ENCODE measurements at regions not wholly inside any gene's neighbourhood (a gene's known extent, or its start where the extent isn't known, plus 50 kb on each side); places are given as distances from the start of the nearest gene placed in this dataset.

DNA sequence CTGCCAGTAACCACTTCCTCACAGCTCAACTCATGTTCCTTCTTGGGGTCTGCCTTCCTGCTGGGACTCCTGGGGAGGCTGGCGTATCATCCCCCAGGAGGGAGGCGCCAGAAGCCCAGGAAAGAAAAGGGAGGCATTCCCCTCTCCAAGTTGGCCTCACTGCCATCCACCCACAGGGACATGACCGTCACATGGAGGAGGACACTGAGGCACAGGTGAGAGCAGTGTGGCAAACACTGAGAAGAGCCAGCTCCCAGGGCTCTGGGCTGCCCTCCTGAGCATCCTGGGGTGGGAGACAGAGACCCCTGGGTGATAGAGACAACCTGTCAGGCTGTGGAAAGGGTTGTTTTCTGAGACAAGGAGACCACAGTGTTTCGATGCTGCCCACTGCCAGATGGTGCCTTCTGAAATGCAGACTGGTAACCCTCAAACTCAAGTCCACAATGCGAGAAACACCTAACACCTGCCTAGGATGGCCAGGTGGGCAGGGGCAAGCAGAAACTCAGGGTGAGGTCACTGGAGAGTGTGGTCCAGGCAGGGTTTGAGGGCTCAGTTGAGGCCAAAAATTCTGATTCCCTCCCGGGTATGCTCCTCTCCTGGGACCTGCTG is 1722.1 kb downstream of the TP53TG3F start:
- TF ChIP-seq, protein P1, sequence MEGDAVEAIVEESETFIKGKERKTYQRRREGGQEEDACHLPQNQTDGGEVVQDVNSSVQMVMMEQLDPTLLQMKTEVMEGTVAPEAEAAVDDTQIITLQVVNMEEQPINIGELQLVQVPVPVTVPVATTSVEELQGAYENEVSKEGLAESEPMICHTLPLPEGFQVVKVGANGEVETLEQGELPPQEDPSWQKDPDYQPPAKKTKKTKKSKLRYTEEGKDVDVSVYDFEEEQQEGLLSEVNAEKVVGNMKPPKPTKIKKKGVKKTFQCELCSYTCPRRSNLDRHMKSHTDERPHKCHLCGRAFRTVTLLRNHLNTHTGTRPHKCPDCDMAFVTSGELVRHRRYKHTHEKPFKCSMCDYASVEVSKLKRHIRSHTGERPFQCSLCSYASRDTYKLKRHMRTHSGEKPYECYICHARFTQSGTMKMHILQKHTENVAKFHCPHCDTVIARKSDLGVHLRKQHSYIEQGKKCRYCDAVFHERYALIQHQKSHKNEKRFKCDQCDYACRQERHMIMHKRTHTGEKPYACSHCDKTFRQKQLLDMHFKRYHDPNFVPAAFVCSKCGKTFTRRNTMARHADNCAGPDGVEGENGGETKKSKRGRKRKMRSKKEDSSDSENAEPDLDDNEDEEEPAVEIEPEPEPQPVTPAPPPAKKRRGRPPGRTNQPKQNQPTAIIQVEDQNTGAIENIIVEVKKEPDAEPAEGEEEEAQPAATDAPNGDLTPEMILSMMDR (IDR thresholded peaks at IDR 0.05), result no peak
- Histone ChIP-seq H3K4me3 (no peak overlapping the region), H3K27me3 (replicated peaks; ENCODE audit: insufficient read depth) (no peaks in the 10 kb centered on the region), H3K4me1 (ENCODE audit: control insufficient read depth in 1 of 2, low read depth in 2 of 2) (no peaks in the 10 kb centered on the region), H3K27ac (no peak overlapping the region), H3K36me3 (no peaks in the 10 kb centered on the region), H3K9me3 (no peaks in the 10 kb centered on the region)
- DNase-seq (ENCODE audit: low spot score) (no peak), ATAC-seq (ENCODE audit: insufficient number of reproducible peaks, low FRiP score, low read depth) (no peak)

DNA sequence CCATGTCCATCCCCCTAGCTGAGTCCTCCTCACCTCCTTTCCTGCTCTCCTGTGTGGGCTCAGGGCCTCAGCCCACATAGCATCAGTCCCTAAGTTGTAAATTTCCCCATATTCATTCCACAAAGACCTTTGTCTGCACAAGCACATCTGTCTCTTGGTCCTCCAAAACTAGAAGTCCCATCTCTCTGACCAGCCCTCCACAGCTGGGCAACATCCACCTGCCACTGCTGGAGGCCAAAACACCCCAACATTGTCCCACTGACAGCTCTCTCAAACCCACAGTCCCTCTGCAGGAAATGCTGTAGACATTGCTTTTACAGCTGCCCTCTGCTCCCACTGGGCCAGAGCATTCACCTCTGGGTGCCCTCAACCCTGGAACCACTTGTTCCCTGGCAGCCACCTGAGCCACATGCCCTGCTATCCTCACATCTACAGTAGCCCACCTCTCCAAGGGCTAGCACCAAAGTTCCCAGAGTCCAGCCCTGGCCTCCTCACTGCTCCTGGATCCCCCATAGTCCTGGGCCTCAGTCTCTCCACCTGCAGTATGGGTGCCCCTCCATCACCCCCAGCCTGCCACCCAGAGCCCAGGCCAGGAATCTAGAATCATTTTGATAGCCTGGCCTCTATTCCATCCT is 1722.7 kb downstream of the TP53TG3F start:
- Histone ChIP-seq H3K27ac (no peak overlapping the region), H3K36me3 (no peaks in the 10 kb centered on the region), H3K4me3 (no peak overlapping the region), H3K9me3 (no peaks in the 10 kb centered on the region), H3K4me1 (ENCODE audit: control insufficient read depth in 1 of 2, low read depth in 2 of 2) (no peaks in the 10 kb centered on the region), H3K27me3 (replicated peaks; ENCODE audit: insufficient read depth) (no peaks in the 10 kb centered on the region)
- ATAC-seq (ENCODE audit: insufficient number of reproducible peaks, low FRiP score, low read depth), result no peak
- DNase-seq (ENCODE audit: low spot score), result no peak
- TF ChIP-seq, protein P1 (IDR thresholded peaks at IDR 0.05), result no peak

DNA sequence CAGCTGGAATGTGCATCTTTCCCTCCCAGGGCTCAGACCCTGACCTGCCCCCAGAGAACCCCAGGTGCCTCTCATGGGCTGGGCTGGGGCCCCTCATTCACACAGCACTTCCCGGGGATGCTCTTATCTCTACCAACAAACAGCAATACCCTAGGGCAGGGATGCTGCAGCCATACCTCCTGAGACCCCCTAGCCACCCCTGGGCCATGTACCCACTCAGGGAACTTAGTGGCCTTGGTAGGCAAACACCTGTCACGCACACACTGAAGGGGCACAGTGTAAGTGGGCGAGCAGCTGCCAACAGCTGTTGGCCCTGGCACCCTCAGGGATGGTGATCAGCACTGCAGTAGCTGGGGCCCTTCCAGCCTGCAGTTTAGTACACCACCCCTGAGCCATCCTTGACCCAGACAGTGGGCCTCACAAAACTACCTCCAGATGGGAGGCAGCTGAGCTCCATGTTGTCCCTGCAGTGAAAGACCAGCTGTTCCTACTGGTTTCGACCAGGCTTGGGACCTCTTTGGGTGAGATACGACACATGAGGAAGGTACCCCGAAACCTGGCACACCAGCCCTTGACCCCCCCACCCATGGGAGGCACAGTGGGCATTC is 1723.6 kb downstream of the TP53TG3F start:
- Histone ChIP-seq H3K36me3 (no peaks in the 10 kb centered on the region), H3K4me1 (ENCODE audit: control insufficient read depth in 1 of 2, low read depth in 2 of 2) (no peaks in the 10 kb centered on the region), H3K9me3 (no peaks in the 10 kb centered on the region), H3K27me3 (replicated peaks; ENCODE audit: insufficient read depth) (no peaks in the 10 kb centered on the region), H3K4me3 (no peak overlapping the region), H3K27ac (no peak overlapping the region)
- DNase-seq (ENCODE audit: low spot score), result no peak
- ATAC-seq (ENCODE audit: insufficient number of reproducible peaks, low FRiP score, low read depth), result no peak
- TF ChIP-seq, protein P1 (IDR thresholded peaks at IDR 0.05), result no peak

DNA sequence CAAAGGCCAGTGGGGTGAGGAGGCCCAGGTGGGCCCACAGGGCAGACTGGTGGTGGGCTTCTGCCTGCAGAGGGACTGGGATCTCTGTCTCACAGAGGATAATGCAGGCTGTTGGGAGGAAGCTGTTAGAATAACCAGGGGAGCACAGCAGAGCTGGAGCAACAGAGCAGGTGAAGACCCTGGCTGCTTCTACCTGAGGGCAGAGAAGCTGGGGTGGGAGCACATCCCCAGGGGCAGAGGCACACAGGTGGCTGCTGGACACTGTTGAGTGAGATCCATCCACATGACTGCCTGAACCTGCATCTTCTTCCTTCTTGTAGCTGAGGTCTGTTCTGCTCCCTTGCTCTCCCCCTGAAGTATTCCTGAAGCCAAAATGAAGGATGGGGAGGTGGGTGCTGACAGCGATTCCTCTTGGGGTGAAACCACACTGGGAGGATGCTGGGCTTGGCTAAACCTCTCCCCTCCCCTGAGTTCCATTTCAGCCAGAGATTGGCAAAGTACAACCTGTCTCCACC is 1725.0 kb downstream of the TP53TG3F start:
- TF ChIP-seq, protein P1 (IDR thresholded peaks at IDR 0.05), result no peak
- DNase-seq (ENCODE audit: low spot score), result no peak
- H3K9me3 ChIP-seq, result no peaks in the 10 kb centered on the region
- H3K4me3 ChIP-seq, result no peak overlapping the region
- H3K4me1 ChIP-seq (ENCODE audit: control insufficient read depth in 1 of 2, low read depth in 2 of 2), result no peaks in the 10 kb centered on the region
- no peaks in the 10 kb centered on the region for H3K27me3 ChIP-seq (replicated peaks; ENCODE audit: insufficient read depth)
- no peaks in the 10 kb centered on the region for H3K36me3 ChIP-seq
- no peak overlapping the region for H3K27ac ChIP-seq
- ATAC-seq (ENCODE audit: insufficient number of reproducible peaks, low FRiP score, low read depth), result no peak

DNA sequence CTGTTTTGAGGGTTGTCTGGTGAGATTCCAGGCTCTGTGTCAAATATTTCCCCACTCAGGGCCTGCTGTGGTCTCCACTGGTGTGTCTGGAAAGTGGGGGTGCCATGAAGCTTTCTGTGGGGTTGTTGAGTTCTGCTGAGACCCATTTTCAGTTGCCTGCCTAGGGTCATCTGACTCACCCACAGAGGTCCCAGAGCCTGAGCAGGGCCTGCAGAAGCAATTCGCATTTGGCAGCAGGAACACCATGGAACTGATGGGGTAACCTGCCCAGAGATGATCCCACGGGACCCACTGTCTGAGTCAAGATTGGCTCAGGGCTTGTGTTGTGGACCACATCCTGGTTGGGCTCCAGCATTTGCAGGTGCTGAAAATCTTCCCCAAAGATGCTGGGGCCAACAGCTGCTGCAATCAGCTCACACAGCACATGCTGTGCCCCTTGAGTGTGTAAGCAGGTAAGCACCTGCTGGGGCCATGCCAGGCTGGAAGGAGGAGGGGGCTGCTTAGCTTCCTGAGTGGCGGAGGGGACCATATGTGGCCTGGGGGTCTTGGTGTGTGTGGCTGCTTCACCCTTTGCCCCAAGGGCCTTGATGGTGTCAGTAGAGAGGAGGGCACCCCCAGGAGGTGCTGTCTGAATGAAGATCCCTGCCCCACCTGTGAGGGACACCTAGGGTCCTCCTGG is 1726.1 kb downstream of the TP53TG3F start:
- H3K4me3 ChIP-seq, result no peak overlapping the region
- DNase-seq (ENCODE audit: low spot score) (no peak), ATAC-seq (ENCODE audit: insufficient number of reproducible peaks, low FRiP score, low read depth) (no peak)
- H3K36me3 ChIP-seq, result no peaks in the 10 kb centered on the region
- H3K9me3 ChIP-seq, result no peaks in the 10 kb centered on the region
- H3K27me3 ChIP-seq (replicated peaks; ENCODE audit: insufficient read depth), result no peaks in the 10 kb centered on the region
- TF ChIP-seq, protein P1 (IDR thresholded peaks at IDR 0.05), result no peak
- no peaks in the 10 kb centered on the region for H3K4me1 ChIP-seq (ENCODE audit: control insufficient read depth in 1 of 2, low read depth in 2 of 2)
- no peak overlapping the region for H3K27ac ChIP-seq

All from thoracic aorta (tissue), 2 donors.